GM12878 (cell line): ENCODE measurements at regions not wholly inside any gene's neighbourhood (a gene's known extent, or its start where the extent isn't known, plus 50 kb on each side); places are given as distances from the start of the nearest gene placed in this dataset.

Experiments
- EZH2 ChIP-seq: IDR thresholded peaks from 2 replicates; pipeline ENCODE4 v1.6.1; 2012; ENCODE audit warnings: low read depth, mild to moderate bottlenecking, control low read depth, inconsistent platforms, low read length, borderline replicate concordance; ENCODE audit not compliant: control insufficient read depth
- FOS ChIP-seq: IDR thresholded peaks from 3 replicates; pipeline ENCODE4 v1.6.1; 2011; ENCODE audit warnings: borderline replicate concordance; ENCODE audit not compliant: insufficient read length; ENCODE audit errors: extremely low read depth
- HCFC1 ChIP-seq: fragments of 150-350 bp; IDR thresholded peaks from 2 replicates; pipeline ENCODE4 v1.6.1; 2014; ENCODE audit warnings: low read length
- RCOR1 ChIP-seq: conservative IDR thresholded peaks from 2 replicates; pipeline ENCODE4 v1.6.1; 2012; ENCODE audit warnings: low read depth, low read length, improper control_type of control experiment
- TCF3 ChIP-seq: IDR thresholded peaks from 2 replicates; pipeline ENCODE4 v1.6.1; 2012; ENCODE audit warnings: low read depth, mild to moderate bottlenecking, low read length, borderline replicate concordance; ENCODE audit not compliant: insufficient read depth
- ZNF622 ChIP-seq: fragments of 450-650 bp; IDR thresholded peaks from 2 replicates; pipeline ENCODE4 v1.6.1; 2017; ENCODE audit warnings: mild to moderate bottlenecking, inconsistent platforms
- TF ChIP-seq, protein P1 (sequence below): IDR thresholded peaks from 2 replicates; pipeline ENCODE4 v1.6.1; 2012; ENCODE audit warnings: improper control_type of control experiment, low read depth, low read length; ENCODE audit not compliant: insufficient replicate concordance

DNA sequence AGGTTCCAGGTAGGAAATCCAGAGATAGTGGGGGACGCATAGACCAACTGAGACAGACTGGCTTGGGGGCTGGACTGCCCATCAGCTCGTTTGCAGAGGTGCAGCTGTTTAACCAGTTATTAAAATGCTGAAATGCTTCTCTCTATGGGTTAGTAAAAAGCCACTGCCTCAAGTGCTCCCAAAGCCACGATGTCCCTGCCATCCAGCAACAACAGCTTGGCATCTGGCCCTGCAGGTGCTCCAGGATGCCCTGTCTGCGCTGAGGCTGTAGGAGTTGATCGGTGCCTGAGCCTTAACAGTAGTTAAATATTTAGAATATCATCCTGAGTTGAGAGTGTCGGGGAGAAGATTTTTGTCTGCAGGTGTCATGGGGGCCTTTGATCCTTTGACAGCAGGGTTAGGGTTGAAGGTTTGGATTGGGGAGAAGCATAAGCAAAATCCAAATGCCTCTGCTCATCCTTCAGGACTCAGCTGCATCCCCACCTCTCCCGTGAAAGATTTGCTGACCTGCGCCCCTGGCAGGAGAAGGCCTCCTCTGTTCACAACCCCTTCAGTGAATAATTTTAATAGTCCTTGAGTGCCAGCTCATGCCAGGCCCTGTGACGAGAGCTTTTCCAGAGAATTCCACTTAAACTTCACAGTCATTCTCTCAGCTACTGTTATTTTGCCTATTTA lies 127.3 kb upstream of the PWP1 start (continued):
- TF ChIP-seq, protein P1, sequence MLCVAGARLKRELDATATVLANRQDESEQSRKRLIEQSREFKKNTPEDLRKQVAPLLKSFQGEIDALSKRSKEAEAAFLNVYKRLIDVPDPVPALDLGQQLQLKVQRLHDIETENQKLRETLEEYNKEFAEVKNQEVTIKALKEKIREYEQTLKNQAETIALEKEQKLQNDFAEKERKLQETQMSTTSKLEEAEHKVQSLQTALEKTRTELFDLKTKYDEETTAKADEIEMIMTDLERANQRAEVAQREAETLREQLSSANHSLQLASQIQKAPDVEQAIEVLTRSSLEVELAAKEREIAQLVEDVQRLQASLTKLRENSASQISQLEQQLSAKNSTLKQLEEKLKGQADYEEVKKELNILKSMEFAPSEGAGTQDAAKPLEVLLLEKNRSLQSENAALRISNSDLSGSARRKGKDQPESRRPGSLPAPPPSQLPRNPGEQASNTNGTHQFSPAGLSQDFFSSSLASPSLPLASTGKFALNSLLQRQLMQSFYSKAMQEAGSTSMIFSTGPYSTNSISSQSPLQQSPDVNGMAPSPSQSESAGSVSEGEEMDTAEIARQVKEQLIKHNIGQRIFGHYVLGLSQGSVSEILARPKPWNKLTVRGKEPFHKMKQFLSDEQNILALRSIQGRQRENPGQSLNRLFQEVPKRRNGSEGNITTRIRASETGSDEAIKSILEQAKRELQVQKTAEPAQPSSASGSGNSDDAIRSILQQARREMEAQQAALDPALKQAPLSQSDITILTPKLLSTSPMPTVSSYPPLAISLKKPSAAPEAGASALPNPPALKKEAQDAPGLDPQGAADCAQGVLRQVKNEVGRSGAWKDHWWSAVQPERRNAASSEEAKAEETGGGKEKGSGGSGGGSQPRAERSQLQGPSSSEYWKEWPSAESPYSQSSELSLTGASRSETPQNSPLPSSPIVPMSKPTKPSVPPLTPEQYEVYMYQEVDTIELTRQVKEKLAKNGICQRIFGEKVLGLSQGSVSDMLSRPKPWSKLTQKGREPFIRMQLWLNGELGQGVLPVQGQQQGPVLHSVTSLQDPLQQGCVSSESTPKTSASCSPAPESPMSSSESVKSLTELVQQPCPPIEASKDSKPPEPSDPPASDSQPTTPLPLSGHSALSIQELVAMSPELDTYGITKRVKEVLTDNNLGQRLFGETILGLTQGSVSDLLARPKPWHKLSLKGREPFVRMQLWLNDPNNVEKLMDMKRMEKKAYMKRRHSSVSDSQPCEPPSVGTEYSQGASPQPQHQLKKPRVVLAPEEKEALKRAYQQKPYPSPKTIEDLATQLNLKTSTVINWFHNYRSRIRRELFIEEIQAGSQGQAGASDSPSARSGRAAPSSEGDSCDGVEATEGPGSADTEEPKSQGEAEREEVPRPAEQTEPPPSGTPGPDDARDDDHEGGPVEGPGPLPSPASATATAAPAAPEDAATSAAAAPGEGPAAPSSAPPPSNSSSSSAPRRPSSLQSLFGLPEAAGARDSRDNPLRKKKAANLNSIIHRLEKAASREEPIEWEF, result no peak
- TF ChIP-seq TCF3 (no peak), FOS (no peak), EZH2 (no peak), HCFC1 (no peak), ZNF622 (no peak), RCOR1 (no peak)
- TF ChIP-seq, all 136 proteins: peak for 0
